ENCODE measurements at regions not wholly inside any gene's neighbourhood (a gene's known extent, or its start where the extent isn't known, plus 50 kb on each side); places are given as distances from the start of the nearest gene placed in this dataset.

- intact Hi-C loops (cut with micrococcal nuclease): loop anchor here (2.0 kb wide), 1 partner anchor 199 kb away; no protein-coding TSS in a partner anchor
Observed at GRCh38 chr6:104325341-104326172, 534.2 kb downstream of the HACE1 start.

GRCh38 chr6:104324301-104324700 lies 535.4 kb downstream of the HACE1 start:
- intact Hi-C loops (cut with micrococcal nuclease): loop anchor here (2.0 kb wide), 1 partner anchor 200 kb away; no protein-coding TSS in a partner anchor

DNA sequence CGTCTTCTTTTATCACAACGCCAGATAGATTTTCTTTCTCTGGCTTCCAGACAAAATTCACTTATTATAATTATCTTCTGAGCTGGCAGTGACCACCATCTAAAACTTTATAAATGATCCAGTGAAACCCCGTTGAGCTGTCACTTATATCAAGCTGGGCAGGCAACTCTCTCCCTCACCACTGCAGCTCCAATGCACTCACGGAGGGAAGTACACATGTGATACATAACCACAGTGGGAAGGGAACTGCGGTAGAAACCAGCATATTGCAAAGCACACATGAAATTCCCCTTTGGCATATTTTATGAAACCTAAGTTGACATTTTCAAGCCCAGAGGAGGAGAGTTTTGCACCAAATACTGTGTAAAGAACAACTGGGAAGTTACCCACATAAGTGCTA lies 536.9 kb downstream of the HACE1 start:
- intact Hi-C loops (cut with micrococcal nuclease): no loop called here

GRCh38 chr6:104321301-104321700 lies 538.4 kb downstream of the HACE1 start:
- intact Hi-C loops (cut with micrococcal nuclease): no loop called here

DNA sequence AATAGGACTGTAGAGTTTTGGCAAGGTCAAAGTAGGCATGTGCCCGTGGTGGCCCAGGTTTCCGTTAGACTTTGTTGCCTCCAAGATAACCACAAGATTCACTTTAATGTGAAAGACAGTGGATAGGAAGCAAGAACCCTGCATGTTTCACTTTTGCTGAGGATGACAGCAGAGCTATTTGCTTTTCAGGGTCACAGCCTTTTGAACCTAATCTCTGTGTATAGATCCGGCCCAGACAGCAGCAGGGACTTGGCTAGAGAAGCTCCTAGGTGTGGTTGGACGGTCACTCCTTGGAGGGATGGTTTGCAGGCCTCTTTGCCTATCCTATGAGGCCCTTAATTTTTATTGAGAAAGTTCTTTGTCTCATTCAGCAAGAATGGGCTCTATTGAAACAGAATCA lies 538.8 kb downstream of the HACE1 start:
- intact Hi-C loops (cut with micrococcal nuclease): no loop called here

DNA sequence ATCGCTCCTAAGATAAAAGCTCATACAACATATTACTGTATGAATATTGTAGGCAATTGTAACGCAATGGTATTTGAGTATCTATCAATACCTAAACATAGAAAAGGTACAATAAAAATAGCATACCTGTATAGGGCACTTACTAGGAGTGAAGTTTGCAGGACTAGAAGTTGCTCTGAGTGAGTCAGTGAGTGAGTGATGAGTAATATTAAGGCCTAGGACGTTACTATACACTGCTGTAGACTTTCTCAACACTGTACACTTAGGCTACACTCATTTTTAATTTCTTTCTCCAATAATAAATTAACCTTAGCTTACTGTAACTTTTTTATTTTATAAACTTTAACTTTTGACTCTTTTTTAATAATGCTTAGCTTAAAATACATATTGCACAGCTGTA lies 546.9 kb downstream of the HACE1 start:
- intact Hi-C loops (cut with micrococcal nuclease): no loop called here

DNA sequence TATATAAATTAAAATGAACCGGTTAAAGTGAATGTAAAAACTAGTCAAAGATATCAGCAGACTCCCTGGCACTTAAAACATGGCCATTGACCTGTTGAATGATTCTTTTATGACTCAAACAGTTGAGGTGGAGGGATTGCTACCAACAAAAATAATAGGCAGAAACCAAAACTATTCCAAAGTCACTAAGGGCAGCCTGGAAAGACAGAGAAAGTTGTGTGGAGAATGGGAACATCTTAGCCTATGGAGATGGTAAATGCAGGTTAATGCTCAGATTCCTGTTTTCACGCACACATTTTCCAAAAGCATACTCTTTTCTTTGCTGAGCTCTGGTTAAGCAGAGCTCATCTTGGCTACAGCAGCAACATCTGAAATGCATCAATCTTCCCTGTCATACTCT lies 553.5 kb downstream of the HACE1 start:
- intact Hi-C loops (cut with micrococcal nuclease): no loop called here

GRCh38 chr6:104305206-104305605 lies 554.5 kb downstream of the HACE1 start:
- intact Hi-C loops (cut with micrococcal nuclease): no loop called here

DNA sequence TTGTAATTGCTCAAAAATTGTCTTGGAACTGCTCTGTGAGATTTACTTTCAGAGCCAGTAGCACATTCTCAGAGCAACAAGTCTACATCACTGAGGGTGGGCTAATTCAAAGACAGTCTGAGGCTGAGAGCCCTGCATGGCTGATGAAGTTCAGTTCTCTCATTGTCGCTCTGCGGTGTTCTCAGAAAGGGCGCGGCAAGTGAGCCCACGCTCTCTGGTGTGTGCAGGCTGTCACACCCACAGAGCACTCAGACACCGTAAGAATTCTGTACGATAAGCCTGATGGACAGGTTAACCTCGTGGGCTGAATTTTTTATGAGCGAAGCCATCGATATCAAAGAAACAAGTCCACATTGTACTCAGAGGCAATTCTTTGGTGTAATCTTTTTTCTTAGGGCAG lies 557.8 kb downstream of the HACE1 start:
- intact Hi-C loops (cut with micrococcal nuclease): no loop called here

GRCh38 chr6:104286641-104287040 lies 573.1 kb downstream of the HACE1 start:
- intact Hi-C loops (cut with micrococcal nuclease): no loop called here

GRCh38 chr6:104284872-104285271 lies 574.8 kb downstream of the HACE1 start:
- intact Hi-C loops (cut with micrococcal nuclease): no loop called here

DNA sequence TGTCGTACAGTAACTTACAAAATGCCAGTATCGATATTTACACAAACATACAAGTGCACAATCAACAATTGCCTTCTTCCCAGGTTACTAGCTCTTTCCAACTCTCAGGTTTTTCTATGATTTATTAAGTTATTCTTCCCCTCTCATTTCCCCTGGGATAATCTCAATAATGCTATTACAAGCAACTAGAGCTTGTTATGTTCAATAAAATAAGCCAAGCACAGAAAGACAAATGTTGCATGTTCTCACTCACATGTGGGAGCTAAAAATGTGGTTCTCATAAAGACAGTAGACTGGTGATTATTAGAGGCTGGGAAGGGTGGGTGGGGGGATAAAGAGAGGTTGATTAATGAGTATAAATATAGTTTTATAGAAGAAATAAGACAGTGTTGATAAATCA lies 577.1 kb downstream of the HACE1 start:
- intact Hi-C loops (cut with micrococcal nuclease): no loop called here

GRCh38 chr6:104281370-104281769 lies 578.3 kb downstream of the HACE1 start:
- intact Hi-C loops (cut with micrococcal nuclease): loop anchor here (1.0 kb wide), 1 partner anchor 244 kb away; no protein-coding TSS in a partner anchor

DNA sequence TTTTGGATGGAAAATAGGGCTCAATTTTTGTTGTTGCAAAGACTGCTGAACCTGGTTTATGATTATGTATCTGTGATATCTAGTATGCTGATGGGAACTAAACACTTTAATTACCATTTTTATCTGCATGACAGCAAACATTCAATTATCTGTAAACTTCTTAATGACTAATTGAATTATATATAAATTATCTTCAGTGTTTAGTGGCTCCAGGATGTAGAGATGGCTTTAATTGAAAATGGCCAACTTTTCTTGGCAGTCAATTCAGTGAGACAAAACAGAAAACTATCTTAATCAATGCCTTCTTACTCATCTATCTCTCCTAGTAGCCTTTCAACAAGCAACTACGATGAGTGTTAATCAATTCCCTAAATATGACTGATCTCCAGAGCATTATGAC lies 591.3 kb downstream of the HACE1 start:
- intact Hi-C loops (cut with micrococcal nuclease): no loop called here

DNA sequence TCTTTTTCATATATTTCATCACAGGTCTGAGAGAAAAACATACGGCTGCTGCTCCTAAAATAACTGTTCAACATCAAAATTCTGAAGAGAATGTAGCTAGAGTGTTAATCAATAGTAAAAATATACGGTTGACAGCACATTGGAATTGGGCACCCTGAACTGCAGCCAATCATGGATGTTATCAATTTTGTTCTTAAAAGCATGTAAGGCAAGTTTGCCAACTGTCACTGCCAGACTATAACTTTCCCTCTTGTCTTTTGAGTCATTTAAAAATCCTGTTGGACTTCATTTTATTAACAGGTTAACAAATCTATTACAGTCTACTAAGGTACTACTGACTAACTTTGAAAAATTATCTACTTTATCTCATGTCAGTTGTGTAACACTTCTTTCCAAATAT lies 592.8 kb downstream of the HACE1 start:
- intact Hi-C loops (cut with micrococcal nuclease): no loop called here

GRCh38 chr6:104256646-104257045 lies 603.1 kb downstream of the HACE1 start:
- intact Hi-C loops (cut with micrococcal nuclease): no loop called here

DNA sequence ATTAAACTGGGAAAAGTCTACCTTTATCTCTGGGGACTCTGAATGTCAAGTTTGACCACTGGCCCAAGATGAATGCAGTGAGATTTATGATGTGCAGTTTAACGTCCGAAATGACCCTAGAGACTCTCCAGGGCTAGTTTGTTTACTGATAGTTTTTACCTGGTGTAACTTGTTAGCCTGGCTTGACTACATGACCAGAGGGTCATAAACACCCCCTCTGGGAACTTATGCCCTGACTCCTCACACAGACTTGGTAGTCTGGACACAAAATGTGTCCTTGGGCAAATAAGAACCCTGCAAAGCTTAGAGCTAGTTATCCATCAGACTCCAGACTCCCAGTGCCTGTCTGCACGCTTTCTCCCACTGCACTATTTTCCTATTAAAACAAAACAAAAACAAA lies 606.5 kb downstream of the HACE1 start:
- intact Hi-C loops (cut with micrococcal nuclease): no loop called here

- intact Hi-C loops (cut with micrococcal nuclease): no loop called here
Observed at GRCh38 chr6:104252276-104252675, 607.4 kb downstream of the HACE1 start.

DNA sequence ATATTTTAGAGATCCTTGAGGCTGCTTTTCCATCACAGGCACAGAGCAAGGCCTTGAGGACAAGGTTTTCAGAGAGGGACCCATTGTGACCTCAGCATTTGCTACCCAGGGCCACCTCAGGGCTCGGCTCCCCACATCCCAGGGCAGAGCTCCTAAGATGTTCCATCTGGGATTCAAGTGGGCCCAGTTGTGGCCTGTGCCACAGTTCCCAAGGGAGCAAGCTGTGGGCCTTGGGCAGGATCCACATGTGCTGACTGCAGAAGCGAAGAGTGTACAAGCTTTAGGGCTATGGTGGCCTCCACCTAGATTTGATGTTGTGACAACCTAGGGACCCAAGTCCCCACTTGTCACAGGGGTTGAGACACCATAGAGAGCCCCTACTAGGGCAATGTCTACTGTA lies 608.1 kb downstream of the HACE1 start:
- intact Hi-C loops (cut with micrococcal nuclease): no loop called here

DNA sequence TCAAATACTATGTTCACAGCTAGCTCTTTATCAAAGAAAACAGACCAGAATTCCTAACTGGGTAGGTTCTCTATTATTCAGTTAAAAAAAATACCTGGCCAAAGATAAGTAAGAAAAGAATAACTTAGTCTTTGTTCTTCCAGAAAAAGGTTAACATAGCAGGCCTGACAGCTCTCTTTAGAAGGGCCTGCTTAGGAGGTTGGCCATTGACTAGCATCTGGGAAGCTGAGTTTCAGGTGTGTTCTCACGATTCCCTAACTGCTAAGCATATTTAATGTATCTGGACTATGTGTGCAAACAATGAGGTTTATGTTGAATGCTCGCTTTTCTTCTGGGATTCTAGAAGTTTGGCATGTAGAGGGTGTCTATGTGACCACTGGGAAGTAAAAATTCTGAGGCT lies 618.9 kb downstream of the HACE1 start:
- intact Hi-C loops (cut with micrococcal nuclease): no loop called here

DNA sequence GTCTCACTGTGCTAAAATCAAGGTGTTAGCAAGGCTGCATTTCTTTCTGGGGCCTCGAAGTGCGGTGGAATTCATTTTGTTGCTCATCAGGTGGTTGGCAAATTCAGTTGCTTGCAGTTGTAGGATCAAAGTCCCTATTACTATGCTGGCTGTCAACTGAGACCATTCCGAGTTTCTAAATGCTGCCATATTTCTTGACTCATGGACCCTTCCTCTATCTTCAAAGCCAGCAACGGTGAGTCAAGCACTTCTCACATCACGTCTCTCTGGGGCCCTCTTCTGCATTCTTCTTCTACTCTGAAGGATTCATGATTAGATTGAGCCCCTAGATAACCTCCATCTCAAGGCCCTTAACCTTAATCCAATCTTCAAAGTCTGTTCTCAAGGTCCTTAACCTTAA lies 619.7 kb downstream of the HACE1 start:
- intact Hi-C loops (cut with micrococcal nuclease): no loop called here

GRCh38 chr6:104229057-104229456 lies 630.7 kb downstream of the HACE1 start:
- intact Hi-C loops (cut with micrococcal nuclease): no loop called here

- intact Hi-C loops (cut with micrococcal nuclease): no loop called here
Observed at GRCh38 chr6:104227508-104227907, 632.2 kb downstream of the HACE1 start.
